Activated naive CD8-positive, alpha-beta T cell treated with anti-CD3 and anti-CD28 coated beads, Interleukin-2, amount 50 U/mL, for 16 hours (primary cell): ENCODE measurements at regions not wholly inside any gene's neighbourhood (a gene's known extent, or its start where the extent isn't known, plus 50 kb on each side); places are given as distances from the start of the nearest gene placed in this dataset.

ENCODE experiments used
- DNase-seq: peaks from one replicate; pipeline ENCODE4 v3.0.0-alpha.2; 2020; ENCODE audit warnings: low read depth, low spot score

- DNase-seq, result no peak
Measured at GRCh38 chr10:130370721-130371120, 234.5 kb downstream of the GLRX3 start.

- DNase-seq, result no peak
Measured at GRCh38 chr10:130371156-130371555, 235.0 kb downstream of the GLRX3 start.

- no peak for DNase-seq
Measured at GRCh38 chr10:130371666-130372065, 235.5 kb downstream of the GLRX3 start.

- no peak for DNase-seq
Measured at GRCh38 chr10:130372222-130372621, 236.0 kb downstream of the GLRX3 start.

GRCh38 chr10:130372866-130373265, 236.7 kb downstream of the GLRX3 start:
- DNase-seq, result no peak

GRCh38 chr10:130377986-130378540, 241.9 kb downstream of the GLRX3 start:
- no peak for DNase-seq

- DNase-seq, result no peak
Measured at GRCh38 chr10:130378556-130379400, 242.6 kb downstream of the GLRX3 start.

- no peak for DNase-seq
Measured at GRCh38 chr10:130380056-130380455, 243.9 kb downstream of the GLRX3 start.

- no peak for DNase-seq
Measured at GRCh38 chr10:130382031-130382430, 245.8 kb downstream of the GLRX3 start.

GRCh38 chr10:130387936-130388580, 251.9 kb downstream of the GLRX3 start:
- no peak for DNase-seq

- no peak for DNase-seq
Measured at GRCh38 chr10:130388746-130389145, 252.6 kb downstream of the GLRX3 start.

GRCh38 chr10:130389906-130390305, 253.7 kb downstream of the GLRX3 start:
- DNase-seq, result no peak

- DNase-seq, result no peak
Measured at GRCh38 chr10:130392031-130392430, 255.8 kb downstream of the GLRX3 start.

- DNase-seq, result no peak
Measured at GRCh38 chr10:130393342-130393741, 257.2 kb downstream of the GLRX3 start.

- no peak for DNase-seq
Measured at GRCh38 chr10:130394832-130395231, 258.6 kb downstream of the GLRX3 start.

GRCh38 chr10:130395248-130395936, 259.2 kb downstream of the GLRX3 start:
- DNase-seq, result no peak

GRCh38 chr10:130396044-130396443, 259.9 kb downstream of the GLRX3 start:
- DNase-seq, result no peak

- no peak for DNase-seq
Measured at GRCh38 chr10:130398090-130398994, 262.2 kb downstream of the GLRX3 start.

GRCh38 chr10:130399425-130399950, 263.3 kb downstream of the GLRX3 start:
- DNase-seq, result no peak

- no peak for DNase-seq
Measured at GRCh38 chr10:130400890-130401289, 264.7 kb downstream of the GLRX3 start.
